Ascending aorta (tissue), 2 donors: ENCODE measurements at regions not wholly inside any gene's neighbourhood (a gene's known extent, or its start where the extent isn't known, plus 50 kb on each side); places are given as distances from the start of the nearest gene placed in this dataset.

Source experiments
- DNase-seq, 2 donors: peaks; one replicate each; pipeline ENCODE4 v3.0.0-alpha.2; 2019; ENCODE audit warnings: low spot score in 2 of 2
- H3K27ac ChIP-seq, 2 donors: fragments of 200-600 bp; sonication (generic); one replicate each; pipeline ENCODE4 v1.5.1; 2016 to 2017; ENCODE audit warnings: mild to moderate bottlenecking in 1 of 2
- H3K27me3 ChIP-seq: fragments of 200-600 bp; sonication (generic); one replicate; pipeline ENCODE4 v1.5.1; 2017
- H3K36me3 ChIP-seq, 2 donors: fragments of 200-600 bp; sonication (generic); one replicate each; pipeline ENCODE4 v1.5.1; 2016
- H3K4me1 ChIP-seq, 2 donors: fragments of 200-600 bp; sonication (generic); one replicate each; pipeline ENCODE4 v1.5.1; 2016 to 2017; ENCODE audit warnings: mild to moderate bottlenecking in 1 of 2
- H3K4me3 ChIP-seq, 2 donors: fragments of 200-600 bp; sonication (generic); one replicate each; pipeline ENCODE4 v1.5.1; 2016 to 2017; ENCODE audit warnings: mild to moderate bottlenecking in 1 of 2
- H3K9me3 ChIP-seq, 2 donors: fragments of 200-600 bp; sonication (generic); one replicate each; pipeline ENCODE4 v1.5.1; 2016
- CTCF ChIP-seq, 3 experiments: fragments of 200-600 bp in 2 of 3; fragments of 450-650 bp in 1 of 3; sonication (generic) in 2 of 3; IDR thresholded peaks; one replicate each; pipeline ENCODE4 v1.5.1; 2016 to 2019; ENCODE audit warnings: antibody characterized with exemption in 3 of 3, mild to moderate bottlenecking in 1 of 3, moderate library complexity in 1 of 3
- intact Hi-C: fragments of 100-400 bp; cut with DNase I; formaldehyde crosslinking; loops from one replicate; pipeline ENCODE4 v1.15.1; 2023

- intact Hi-C loops = no loop called here
- Histone ChIP-seq H3K4me1 (no peaks in the 10 kb centered on the region), H3K27ac (no peak overlapping the region), H3K4me3 (no peak overlapping the region), H3K27me3 (no peaks in the 10 kb centered on the region), H3K36me3 (no peaks in the 10 kb centered on the region), H3K9me3 (no peaks in the 10 kb centered on the region)
- no peak for DNase-seq
- TF ChIP-seq CTCF (IDR thresholded peaks at IDR 0.05) = no peak
Measured at GRCh38 chrX:30153175-30153880, 62.0 kb upstream of the MAGEB2 start.

- H3K4me1 ChIP-seq = no peaks in the 10 kb centered on the region
- DNase-seq = no peak
- H3K27me3 ChIP-seq = no peaks in the 10 kb centered on the region
- intact Hi-C loops = no loop called here
- no peak overlapping the region for H3K4me3 ChIP-seq
- H3K27ac ChIP-seq = no peak overlapping the region
- H3K9me3 ChIP-seq = no peaks in the 10 kb centered on the region
- no peak for TF ChIP-seq CTCF (IDR thresholded peaks at IDR 0.05)
- no peaks in the 10 kb centered on the region for H3K36me3 ChIP-seq
Measured at GRCh38 chrX:30153881-30154260, 61.5 kb upstream of the MAGEB2 start.

GRCh38 chrX:30156009-30156408, 59.4 kb upstream of the MAGEB2 start:
- Histone ChIP-seq H3K9me3 (no peaks in the 10 kb centered on the region), H3K27ac (no peak overlapping the region), H3K4me1 (no peaks in the 10 kb centered on the region), H3K27me3 (no peaks in the 10 kb centered on the region), H3K4me3 (no peak overlapping the region), H3K36me3 (no peaks in the 10 kb centered on the region)
- no peak for TF ChIP-seq CTCF (IDR thresholded peaks at IDR 0.05)
- DNase-seq = no peak
- intact Hi-C loops = no loop called here

- no peaks in the 10 kb centered on the region for H3K4me1 ChIP-seq
- no peaks in the 10 kb centered on the region for H3K27me3 ChIP-seq
- H3K9me3 ChIP-seq = no peaks in the 10 kb centered on the region
- H3K36me3 ChIP-seq = no peaks in the 10 kb centered on the region
- intact Hi-C loops = no loop called here
- DNase-seq = no peak
- no peak for TF ChIP-seq CTCF (IDR thresholded peaks at IDR 0.05)
- H3K4me3 ChIP-seq = no peak overlapping the region
- no peak overlapping the region for H3K27ac ChIP-seq
Measured at GRCh38 chrX:30156880-30157560, 58.3 kb upstream of the MAGEB2 start.

GRCh38 chrX:30161043-30161442, 54.3 kb upstream of the MAGEB2 start:
- no peak for TF ChIP-seq CTCF (IDR thresholded peaks at IDR 0.05)
- intact Hi-C loops = no loop called here
- no peaks in the 10 kb centered on the region for H3K9me3 ChIP-seq
- H3K27me3 ChIP-seq = no peaks in the 10 kb centered on the region
- no peaks in the 10 kb centered on the region for H3K36me3 ChIP-seq
- no peaks in the 10 kb centered on the region for H3K4me1 ChIP-seq
- DNase-seq = no peak
- H3K27ac ChIP-seq = no peak overlapping the region
- no peak overlapping the region for H3K4me3 ChIP-seq
